OCI-LY7 (cell line): ENCODE measurements at regions not wholly inside any gene's neighbourhood (a gene's known extent, or its start where the extent isn't known, plus 50 kb on each side); places are given as distances from the start of the nearest gene placed in this dataset.

Source experiments
- CTCF ChIP-seq: fragments of 200-600 bp; sonication (generic); conservative IDR thresholded peaks from 2 replicates; pipeline ENCODE4 v1.5.1; 2014; ENCODE audit warnings: mild to moderate bottlenecking, antibody characterized with exemption, low read length, moderate library complexity, mixed read lengths
- EZH2phosphoT487 ChIP-seq: fragments of 200-600 bp; sonication (generic); IDR thresholded peaks from 2 replicates; pipeline ENCODE4 v1.6.1; 2018; ENCODE audit warnings: low read depth, borderline replicate concordance, mild to moderate bottlenecking, mixed run types, antibody characterized with exemption, low read length, moderate library complexity, mixed read lengths

GRCh38 chr10:131654471-131655087 is 246.2 kb upstream of the PPP2R2D start:
- no peak for TF ChIP-seq CTCF
- TF ChIP-seq EZH2phosphoT487, result no peak
